ENCODE measurements at regions not wholly inside any gene's neighbourhood (a gene's known extent, or its start where the extent isn't known, plus 50 kb on each side); places are given as distances from the start of the nearest gene placed in this dataset.

DNA sequence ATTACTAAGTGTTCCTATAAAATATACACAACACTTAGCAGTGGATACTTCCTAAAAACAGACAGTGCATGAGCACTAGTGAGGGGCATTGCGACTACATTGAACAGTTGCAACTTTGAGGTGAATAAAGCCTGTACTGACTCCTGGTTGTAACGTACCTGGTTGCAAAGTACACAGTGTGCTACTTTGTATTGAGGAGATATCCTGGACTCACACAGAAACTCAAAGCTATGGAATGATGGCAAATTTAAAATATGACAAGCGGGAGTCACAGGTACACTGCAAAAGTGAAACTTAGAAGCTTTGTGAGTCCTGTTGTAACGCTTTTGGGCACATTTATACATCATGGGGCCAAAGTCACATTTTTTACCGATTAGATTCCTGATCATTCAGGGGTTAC, 55.6 kb upstream of the HLA-A start:
- TF ChIP-seq, protein P1, sequence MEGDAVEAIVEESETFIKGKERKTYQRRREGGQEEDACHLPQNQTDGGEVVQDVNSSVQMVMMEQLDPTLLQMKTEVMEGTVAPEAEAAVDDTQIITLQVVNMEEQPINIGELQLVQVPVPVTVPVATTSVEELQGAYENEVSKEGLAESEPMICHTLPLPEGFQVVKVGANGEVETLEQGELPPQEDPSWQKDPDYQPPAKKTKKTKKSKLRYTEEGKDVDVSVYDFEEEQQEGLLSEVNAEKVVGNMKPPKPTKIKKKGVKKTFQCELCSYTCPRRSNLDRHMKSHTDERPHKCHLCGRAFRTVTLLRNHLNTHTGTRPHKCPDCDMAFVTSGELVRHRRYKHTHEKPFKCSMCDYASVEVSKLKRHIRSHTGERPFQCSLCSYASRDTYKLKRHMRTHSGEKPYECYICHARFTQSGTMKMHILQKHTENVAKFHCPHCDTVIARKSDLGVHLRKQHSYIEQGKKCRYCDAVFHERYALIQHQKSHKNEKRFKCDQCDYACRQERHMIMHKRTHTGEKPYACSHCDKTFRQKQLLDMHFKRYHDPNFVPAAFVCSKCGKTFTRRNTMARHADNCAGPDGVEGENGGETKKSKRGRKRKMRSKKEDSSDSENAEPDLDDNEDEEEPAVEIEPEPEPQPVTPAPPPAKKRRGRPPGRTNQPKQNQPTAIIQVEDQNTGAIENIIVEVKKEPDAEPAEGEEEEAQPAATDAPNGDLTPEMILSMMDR (conservative IDR thresholded peaks at IDR 0.05), result no peak
- TF ChIP-seq ZFX (IDR thresholded peaks at IDR 0.05), result no peak

Measured in C4-2B (cell line).